ENCODE measurements at regions not wholly inside any gene's neighbourhood (a gene's known extent, or its start where the extent isn't known, plus 50 kb on each side); places are given as distances from the start of the nearest gene placed in this dataset.

- BruUV-seq (replicated peaks): no TSS peak
- DNase-seq (ENCODE audit: low read depth, low spot score): no peak
- Histone ChIP-seq H3K36me3 (ENCODE audit: control insufficient read depth in 1 of 2, insufficient read depth in 2 of 2, low read length in 2 of 2) (peaks cover 0 to 13% of the 10 kb centered on the region in 2 experiments; a peak in 2 of 4 replicates), H4K20me1 (ENCODE audit: insufficient read depth) (no peaks in the 10 kb centered on the region), H3K4me1 (ENCODE audit: control insufficient read depth in 1 of 2, insufficient read depth in 2 of 2, low read length in 2 of 2) (peaks cover 77 to 95% of the 10 kb centered on the region in 2 experiments), H3K9me3 (ENCODE audit: control insufficient read depth in 1 of 2, insufficient read depth in 1 of 2, low read depth in 1 of 2, low read length in 2 of 2) (no peaks in the 10 kb centered on the region), H3K9me2 (ENCODE audit: insufficient read depth) (no peaks in the 10 kb centered on the region), H3K4me3 (replicated peaks in 1 of 2; ENCODE audit: low read depth in 1 of 2, low read length in 2 of 2) (0 out of 4 replicates have a peak overlapping the region, but pooled peaks of 1 of the 2 experiments have one; percentile 11), H3K9ac (ENCODE audit: low read length) (peak overlapping the region; percentile 54), H3K79me2 (ENCODE audit: insufficient read depth, low read length) (peaks cover 50% of the 10 kb centered on the region), H3K4me2 (ENCODE audit: low read length) (peak overlapping the region; percentile 58), H3K27me3 (ENCODE audit: insufficient read depth, low read length) (no peaks in the 10 kb centered on the region), H2AFZ (ENCODE audit: low read depth, low read length, poor library complexity, severe bottlenecking) (no peak overlapping the region), H3K27ac (ENCODE audit: low read depth, low read length) (peak overlapping the region; percentile 96)
- intact Hi-C loops (cut with micrococcal nuclease): loop anchor here (5.0 kb wide), 1 partner anchor 152 kb away; no protein-coding TSS in a partner anchor
- ChIA-PET RAD21 (ENCODE audit: low non-redundant PET in 1 of 2, low total read pairs in 2 of 2, uncharacterized antibody in 2 of 2, unreplicated experiment in 2 of 2) (no interaction called here), CTCF (no interaction called here), POLR2A (no interaction called here)
- TF ChIP-seq TCF7L2 (IDR thresholded peaks at IDR 0.05; ENCODE audit: borderline replicate concordance, extremely low read depth, insufficient read depth, insufficient read length) (peak; percentile 37), SP1 (IDR thresholded peaks at IDR 0.05; ENCODE audit: low read depth) (no peak; the same call in 1 of the 2 replicates), EZH2 (IDR thresholded peaks at IDR 0.05) (no peak), SRF (IDR thresholded peaks at IDR 0.05; ENCODE audit: low read depth) (no peak; the same call in 1 of the 2 replicates), CTCF (IDR thresholded peaks at IDR 0.05 in 2 of 3, conservative IDR thresholded peaks at IDR 0.05 in 1 of 3; ENCODE audit: borderline replicate concordance in 1 of 3, insufficient read depth in 1 of 3, low read depth in 2 of 3, low read length in 2 of 3) (no peak), CEBPB (IDR thresholded peaks at IDR 0.05; ENCODE audit: low read depth) (0 out of 2 replicates have a peak, but pooled peaks have one; percentile 22), EZH2phosphoT487 (IDR thresholded peaks at IDR 0.05; ENCODE audit: borderline replicate concordance) (no peak), EGR1 (IDR thresholded peaks at IDR 0.05; ENCODE audit: low read depth) (no peak), ZBTB33 (IDR thresholded peaks at IDR 0.05; ENCODE audit: extremely low read depth, insufficient replicate concordance, low read length) (no peak), SIN3A (IDR thresholded peaks at IDR 0.05; ENCODE audit: low read depth) (no peak), ATF3 (IDR thresholded peaks at IDR 0.05) (no peak), POLR2A (IDR thresholded peaks at IDR 0.05; ENCODE audit: borderline replicate concordance, extremely low read depth, insufficient read depth, insufficient read length) (peak; percentile 10), YY1 (IDR thresholded peaks at IDR 0.05; ENCODE audit: extremely low read depth, insufficient replicate concordance, low read depth, low read length) (no peak), JUND (IDR thresholded peaks at IDR 0.05) (no peak), RAD21 (IDR thresholded peaks at IDR 0.05; ENCODE audit: low read depth) (no peak), ZFX (IDR thresholded peaks at IDR 0.05) (no peak), ELF1 (IDR thresholded peaks at IDR 0.05; ENCODE audit: borderline replicate concordance, low read depth) (no peak), POLR2AphosphoS5 (IDR thresholded peaks at IDR 0.05; ENCODE audit: low read depth, low read length) (no peak), FOSL1 (IDR thresholded peaks at IDR 0.05; ENCODE audit: low read depth) (no peak)
- TF ChIP-seq, protein P1, sequence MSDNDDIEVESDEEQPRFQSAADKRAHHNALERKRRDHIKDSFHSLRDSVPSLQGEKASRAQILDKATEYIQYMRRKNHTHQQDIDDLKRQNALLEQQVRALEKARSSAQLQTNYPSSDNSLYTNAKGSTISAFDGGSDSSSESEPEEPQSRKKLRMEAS (IDR thresholded peaks at IDR 0.05): no peak
- TF ChIP-seq, protein P2, sequence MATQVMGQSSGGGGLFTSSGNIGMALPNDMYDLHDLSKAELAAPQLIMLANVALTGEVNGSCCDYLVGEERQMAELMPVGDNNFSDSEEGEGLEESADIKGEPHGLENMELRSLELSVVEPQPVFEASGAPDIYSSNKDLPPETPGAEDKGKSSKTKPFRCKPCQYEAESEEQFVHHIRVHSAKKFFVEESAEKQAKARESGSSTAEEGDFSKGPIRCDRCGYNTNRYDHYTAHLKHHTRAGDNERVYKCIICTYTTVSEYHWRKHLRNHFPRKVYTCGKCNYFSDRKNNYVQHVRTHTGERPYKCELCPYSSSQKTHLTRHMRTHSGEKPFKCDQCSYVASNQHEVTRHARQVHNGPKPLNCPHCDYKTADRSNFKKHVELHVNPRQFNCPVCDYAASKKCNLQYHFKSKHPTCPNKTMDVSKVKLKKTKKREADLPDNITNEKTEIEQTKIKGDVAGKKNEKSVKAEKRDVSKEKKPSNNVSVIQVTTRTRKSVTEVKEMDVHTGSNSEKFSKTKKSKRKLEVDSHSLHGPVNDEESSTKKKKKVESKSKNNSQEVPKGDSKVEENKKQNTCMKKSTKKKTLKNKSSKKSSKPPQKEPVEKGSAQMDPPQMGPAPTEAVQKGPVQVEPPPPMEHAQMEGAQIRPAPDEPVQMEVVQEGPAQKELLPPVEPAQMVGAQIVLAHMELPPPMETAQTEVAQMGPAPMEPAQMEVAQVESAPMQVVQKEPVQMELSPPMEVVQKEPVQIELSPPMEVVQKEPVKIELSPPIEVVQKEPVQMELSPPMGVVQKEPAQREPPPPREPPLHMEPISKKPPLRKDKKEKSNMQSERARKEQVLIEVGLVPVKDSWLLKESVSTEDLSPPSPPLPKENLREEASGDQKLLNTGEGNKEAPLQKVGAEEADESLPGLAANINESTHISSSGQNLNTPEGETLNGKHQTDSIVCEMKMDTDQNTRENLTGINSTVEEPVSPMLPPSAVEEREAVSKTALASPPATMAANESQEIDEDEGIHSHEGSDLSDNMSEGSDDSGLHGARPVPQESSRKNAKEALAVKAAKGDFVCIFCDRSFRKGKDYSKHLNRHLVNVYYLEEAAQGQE (IDR thresholded peaks at IDR 0.05; ENCODE audit: low read depth): no peak
- ATAC-seq: no peak
Observed at GRCh38 chr4:31085689-31086088, 365.5 kb downstream of the PCDH7 start.

All from HCT116 (cell line).